ENCODE measurements at regions not wholly inside any gene's neighbourhood (a gene's known extent, or its start where the extent isn't known, plus 50 kb on each side); places are given as distances from the start of the nearest gene placed in this dataset.
"Not testable (repeated sequence)": the region's sequence is repeated elsewhere in the genome, so short reads cannot be mapped to it uniquely, and the experiment has no call there.

DNA sequence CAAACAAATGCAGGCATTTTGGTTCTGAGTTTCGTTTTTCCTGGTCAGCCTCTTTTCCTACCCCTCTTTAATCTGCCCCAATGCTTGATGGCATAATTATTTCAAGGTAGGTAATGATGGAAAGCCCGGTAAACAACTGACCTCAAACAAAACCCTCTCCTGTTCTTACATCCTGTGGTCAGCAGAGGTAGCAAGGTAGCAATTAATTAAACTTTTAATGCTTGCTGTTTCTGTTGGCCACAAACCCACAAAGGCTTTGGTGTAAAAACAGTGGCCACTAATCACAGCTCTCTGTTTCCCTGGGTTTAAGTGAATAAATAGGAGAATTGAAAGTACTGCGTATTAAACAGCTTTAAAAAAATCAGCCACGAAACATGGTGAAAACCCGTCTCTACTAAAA, 261.5 kb upstream of the SOX4 start:
- Histone ChIP-seq H3K9ac (ENCODE audit: low read depth in 1 of 2, low read length in 2 of 2) (no peak overlapping the region), H3K4me1 (ENCODE audit: control insufficient read depth in 2 of 2, insufficient read depth in 2 of 2, low read length in 2 of 2) (peaks cover 0 to 2% of the 10 kb centered on the region in 2 donors), H3K36me3 (ENCODE audit: control insufficient read depth in 2 of 2, insufficient read depth in 2 of 2, low read length in 2 of 2) (no peaks in the 10 kb centered on the region), H3K9me3 (ENCODE audit: control insufficient read depth in 2 of 2, low read length in 2 of 2) (no peaks in the 10 kb centered on the region), H3K27me3 (ENCODE audit: control insufficient read depth in 2 of 2, insufficient read depth in 2 of 2, low read length in 2 of 2) (no peaks in the 10 kb centered on the region), H3K27ac (ENCODE audit: low read depth in 2 of 2, low read length in 2 of 2) (no peak overlapping the region), H3K4me3 (ENCODE audit: low read length in 2 of 2) (no peak overlapping the region)

- Histone ChIP-seq H3K27me3 (ENCODE audit: control insufficient read depth in 2 of 2, insufficient read depth in 2 of 2, low read length in 2 of 2) (no peaks in the 10 kb centered on the region), H3K4me1 (ENCODE audit: control insufficient read depth in 2 of 2, insufficient read depth in 2 of 2, low read length in 2 of 2) (peaks cover 0 to 2% of the 10 kb centered on the region in 2 donors), H3K9me3 (ENCODE audit: control insufficient read depth in 2 of 2, low read length in 2 of 2) (no peaks in the 10 kb centered on the region), H3K36me3 (ENCODE audit: control insufficient read depth in 2 of 2, insufficient read depth in 2 of 2, low read length in 2 of 2) (no peaks in the 10 kb centered on the region), H3K4me3 (ENCODE audit: low read length in 2 of 2) (no peak overlapping the region), H3K9ac (ENCODE audit: low read depth in 1 of 2, low read length in 2 of 2) (no peak overlapping the region), H3K27ac (ENCODE audit: low read depth in 2 of 2, low read length in 2 of 2) (no peak overlapping the region)
These were observed 260.9 kb upstream of the SOX4 start for GRCh38 chr6:21332660-21333059.

GRCh38 chr6:21333715-21334114, 259.8 kb upstream of the SOX4 start:
- no peaks in the 10 kb centered on the region for H3K36me3 ChIP-seq (ENCODE audit: control insufficient read depth in 2 of 2, insufficient read depth in 2 of 2, low read length in 2 of 2)
- no peak overlapping the region for H3K9ac ChIP-seq (ENCODE audit: low read depth in 1 of 2, low read length in 2 of 2)
- H3K27ac ChIP-seq (ENCODE audit: low read depth in 2 of 2, low read length in 2 of 2), result no peak overlapping the region
- no peaks in the 10 kb centered on the region for H3K27me3 ChIP-seq (ENCODE audit: control insufficient read depth in 2 of 2, insufficient read depth in 2 of 2, low read length in 2 of 2)
- no peak overlapping the region for H3K4me3 ChIP-seq (ENCODE audit: low read length in 2 of 2)
- H3K9me3 ChIP-seq (ENCODE audit: control insufficient read depth in 2 of 2, low read length in 2 of 2), result no peaks in the 10 kb centered on the region
- peaks cover 0 to 2% of the 10 kb centered on the region in 2 donors for H3K4me1 ChIP-seq (ENCODE audit: control insufficient read depth in 2 of 2, insufficient read depth in 2 of 2, low read length in 2 of 2)

- Histone ChIP-seq H3K9me3 (ENCODE audit: control insufficient read depth in 2 of 2, low read length in 2 of 2) (no peaks in the 10 kb centered on the region), H3K4me3 (ENCODE audit: low read length in 2 of 2) (no peak overlapping the region), H3K36me3 (ENCODE audit: control insufficient read depth in 2 of 2, insufficient read depth in 2 of 2, low read length in 2 of 2) (no peaks in the 10 kb centered on the region), H3K4me1 (ENCODE audit: control insufficient read depth in 2 of 2, insufficient read depth in 2 of 2, low read length in 2 of 2) (peaks cover 0 to 2% of the 10 kb centered on the region in 2 donors), H3K9ac (ENCODE audit: low read depth in 1 of 2, low read length in 2 of 2) (no peak overlapping the region), H3K27ac (ENCODE audit: low read depth in 2 of 2, low read length in 2 of 2) (no peak overlapping the region), H3K27me3 (ENCODE audit: control insufficient read depth in 2 of 2, insufficient read depth in 2 of 2, low read length in 2 of 2) (no peaks in the 10 kb centered on the region)
These were observed 258.9 kb upstream of the SOX4 start for GRCh38 chr6:21334651-21335050.

GRCh38 chr6:21335591-21335990, 258.0 kb upstream of the SOX4 start:
- Histone ChIP-seq H3K36me3 (ENCODE audit: control insufficient read depth in 2 of 2, insufficient read depth in 2 of 2, low read length in 2 of 2) (no peaks in the 10 kb centered on the region), H3K27ac (ENCODE audit: low read depth in 2 of 2, low read length in 2 of 2) (no peak overlapping the region), H3K4me1 (ENCODE audit: control insufficient read depth in 2 of 2, insufficient read depth in 2 of 2, low read length in 2 of 2) (peaks cover 0 to 2% of the 10 kb centered on the region in 2 donors), H3K9ac (ENCODE audit: low read depth in 1 of 2, low read length in 2 of 2) (no peak overlapping the region), H3K9me3 (ENCODE audit: control insufficient read depth in 2 of 2, low read length in 2 of 2) (no peaks in the 10 kb centered on the region), H3K4me3 (ENCODE audit: low read length in 2 of 2) (no peak overlapping the region), H3K27me3 (ENCODE audit: control insufficient read depth in 2 of 2, insufficient read depth in 2 of 2, low read length in 2 of 2) (no peaks in the 10 kb centered on the region)

GRCh38 chr6:21337263-21337662, 256.3 kb upstream of the SOX4 start:
- H3K27me3 ChIP-seq (ENCODE audit: control insufficient read depth in 2 of 2, insufficient read depth in 2 of 2, low read length in 2 of 2), result no peaks in the 10 kb centered on the region
- H3K36me3 ChIP-seq (ENCODE audit: control insufficient read depth in 2 of 2, insufficient read depth in 2 of 2, low read length in 2 of 2), result no peaks in the 10 kb centered on the region
- H3K4me1 ChIP-seq (ENCODE audit: control insufficient read depth in 2 of 2, insufficient read depth in 2 of 2, low read length in 2 of 2), result no peaks in the 10 kb centered on the region
- no peak overlapping the region for H3K27ac ChIP-seq (ENCODE audit: low read depth in 2 of 2, low read length in 2 of 2)
- H3K9ac ChIP-seq (ENCODE audit: low read depth in 1 of 2, low read length in 2 of 2), result no peak overlapping the region
- H3K9me3 ChIP-seq (ENCODE audit: control insufficient read depth in 2 of 2, low read length in 2 of 2), result no peaks in the 10 kb centered on the region
- no peak overlapping the region for H3K4me3 ChIP-seq (ENCODE audit: low read length in 2 of 2)

DNA sequence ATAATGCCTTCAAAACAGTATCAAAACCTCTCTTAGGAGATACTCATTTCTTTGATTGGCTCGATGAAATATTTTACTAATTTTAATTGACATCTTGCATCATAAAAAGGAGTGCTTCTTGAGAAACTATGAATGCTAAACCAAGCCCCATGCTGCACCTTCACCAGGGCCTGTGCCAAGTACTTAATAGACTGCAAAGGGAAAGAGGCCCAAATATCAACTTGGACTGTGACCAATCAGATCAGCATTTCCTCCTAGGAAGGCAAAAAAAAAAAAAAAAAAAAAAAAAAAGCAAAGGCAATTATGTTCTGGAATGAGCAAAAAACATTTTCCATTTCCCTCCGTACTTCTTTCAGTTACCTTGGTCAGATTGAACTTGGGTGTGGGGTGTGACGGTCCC, 253.0 kb upstream of the SOX4 start:
- Histone ChIP-seq H3K36me3 (ENCODE audit: control insufficient read depth in 2 of 2, insufficient read depth in 2 of 2, low read length in 2 of 2) (no peaks in the 10 kb centered on the region), H3K27me3 (ENCODE audit: control insufficient read depth in 2 of 2, insufficient read depth in 2 of 2, low read length in 2 of 2) (no peaks in the 10 kb centered on the region)

GRCh38 chr6:21341910-21342309, 251.6 kb upstream of the SOX4 start:
- Histone ChIP-seq H3K4me1 (ENCODE audit: control insufficient read depth in 2 of 2, insufficient read depth in 2 of 2, low read length in 2 of 2) (no peaks in the 10 kb centered on the region), H3K36me3 (ENCODE audit: control insufficient read depth in 2 of 2, insufficient read depth in 2 of 2, low read length in 2 of 2) (no peaks in the 10 kb centered on the region), H3K4me3 (ENCODE audit: low read length in 2 of 2) (no peak overlapping the region), H3K9ac (ENCODE audit: low read depth in 1 of 2, low read length in 2 of 2) (no peak overlapping the region), H3K27ac (ENCODE audit: low read depth in 2 of 2, low read length in 2 of 2) (no peak overlapping the region), H3K27me3 (ENCODE audit: control insufficient read depth in 2 of 2, insufficient read depth in 2 of 2, low read length in 2 of 2) (no peaks in the 10 kb centered on the region), H3K9me3 (ENCODE audit: control insufficient read depth in 2 of 2, low read length in 2 of 2) (peaks cover 0 to 3% of the 10 kb centered on the region in 2 donors)

More for the DNA sequence above, 253.0 kb upstream of the SOX4 start:
- H3K27ac ChIP-seq (ENCODE audit: low read depth in 2 of 2, low read length in 2 of 2), result no peak overlapping the region
- no peak overlapping the region for H3K4me3 ChIP-seq (ENCODE audit: low read length in 2 of 2)
- H3K9ac ChIP-seq (ENCODE audit: low read depth in 1 of 2, low read length in 2 of 2), result no peak overlapping the region
- no peaks in the 10 kb centered on the region for H3K4me1 ChIP-seq (ENCODE audit: control insufficient read depth in 2 of 2, insufficient read depth in 2 of 2, low read length in 2 of 2)
- H3K9me3 ChIP-seq (ENCODE audit: control insufficient read depth in 2 of 2, low read length in 2 of 2), result peaks cover 0 to 3% of the 10 kb centered on the region in 2 donors

DNA sequence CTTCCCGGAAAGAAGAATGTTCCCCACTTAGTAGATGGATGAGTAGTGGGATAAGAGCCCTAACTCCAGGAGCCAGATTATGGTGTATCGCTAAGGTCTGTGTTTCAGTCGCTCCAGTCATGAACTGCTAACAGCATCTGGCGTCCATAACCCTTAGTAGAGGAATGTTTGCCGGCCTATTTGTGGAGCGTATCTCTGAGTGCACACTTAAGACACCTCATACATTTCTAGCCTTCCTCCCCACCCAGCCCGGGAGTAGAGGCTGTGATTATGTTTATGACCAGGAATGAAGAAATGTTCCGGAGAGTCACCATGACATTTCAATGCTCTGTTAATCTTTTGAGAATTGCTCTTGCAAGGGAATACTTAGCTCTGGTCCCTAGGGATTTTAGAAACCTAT, 251.1 kb upstream of the SOX4 start:
- no peak overlapping the region for H3K9ac ChIP-seq (ENCODE audit: low read depth in 1 of 2, low read length in 2 of 2)
- no peak overlapping the region for H3K27ac ChIP-seq (ENCODE audit: low read depth in 2 of 2, low read length in 2 of 2)
- H3K4me3 ChIP-seq (ENCODE audit: low read length in 2 of 2), result no peak overlapping the region
- H3K27me3 ChIP-seq (ENCODE audit: control insufficient read depth in 2 of 2, insufficient read depth in 2 of 2, low read length in 2 of 2), result no peaks in the 10 kb centered on the region
- no peaks in the 10 kb centered on the region for H3K36me3 ChIP-seq (ENCODE audit: control insufficient read depth in 2 of 2, insufficient read depth in 2 of 2, low read length in 2 of 2)
- peaks cover 0 to 3% of the 10 kb centered on the region in 2 donors for H3K9me3 ChIP-seq (ENCODE audit: control insufficient read depth in 2 of 2, low read length in 2 of 2)
- no peaks in the 10 kb centered on the region for H3K4me1 ChIP-seq (ENCODE audit: control insufficient read depth in 2 of 2, insufficient read depth in 2 of 2, low read length in 2 of 2)

DNA sequence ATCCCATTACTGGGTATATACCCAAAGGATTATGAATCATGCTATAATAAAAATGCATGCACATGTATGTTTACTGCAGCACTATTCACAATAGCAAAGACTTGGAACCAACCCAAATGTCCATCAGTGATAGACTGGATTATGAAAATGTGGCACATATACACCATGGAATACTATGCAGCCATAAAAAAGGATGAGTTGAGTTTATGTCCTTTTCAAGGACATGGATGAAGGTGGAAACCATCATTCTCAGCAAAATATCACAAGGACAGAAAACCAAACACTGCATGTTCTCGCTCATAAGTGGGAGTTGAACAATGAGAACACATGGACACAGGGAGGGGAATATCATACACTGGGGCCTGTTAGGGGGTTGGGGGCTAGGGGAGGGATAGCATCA, 247.8 kb upstream of the SOX4 start:
- not testable (repeated sequence) for H3K9me3 ChIP-seq (ENCODE audit: control insufficient read depth in 2 of 2, low read length in 2 of 2); H3K4me3 ChIP-seq (ENCODE audit: low read length in 2 of 2); H3K27ac ChIP-seq (ENCODE audit: low read depth in 2 of 2, low read length in 2 of 2); H3K36me3 ChIP-seq (ENCODE audit: control insufficient read depth in 2 of 2, insufficient read depth in 2 of 2, low read length in 2 of 2); H3K4me1 ChIP-seq (ENCODE audit: control insufficient read depth in 2 of 2, insufficient read depth in 2 of 2, low read length in 2 of 2); H3K9ac ChIP-seq (ENCODE audit: low read depth in 1 of 2, low read length in 2 of 2); H3K27me3 ChIP-seq (ENCODE audit: control insufficient read depth in 2 of 2, insufficient read depth in 2 of 2, low read length in 2 of 2)

DNA sequence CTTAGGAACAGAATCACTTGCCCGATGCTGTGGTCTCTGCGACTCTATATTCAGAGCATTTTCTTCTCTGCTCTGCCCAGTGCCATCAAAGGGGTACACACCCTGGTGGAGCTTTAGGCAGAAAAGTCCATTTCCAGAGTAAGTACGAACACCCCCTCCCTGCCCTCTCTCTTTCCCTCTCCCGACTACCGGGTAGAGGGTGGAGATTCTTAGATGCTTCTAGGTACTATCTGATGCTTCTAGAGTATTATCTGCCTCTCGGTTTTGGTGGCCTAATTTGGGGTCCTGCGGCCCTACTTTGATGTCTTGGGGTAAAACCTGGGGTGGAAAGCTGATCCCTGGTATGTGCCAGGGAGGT, 245.4 kb upstream of the SOX4 start:
- no peak overlapping the region for H3K4me3 ChIP-seq (ENCODE audit: low read length in 2 of 2)
- no peaks in the 10 kb centered on the region for H3K36me3 ChIP-seq (ENCODE audit: control insufficient read depth in 2 of 2, insufficient read depth in 2 of 2, low read length in 2 of 2)
- H3K9ac ChIP-seq (ENCODE audit: low read depth in 1 of 2, low read length in 2 of 2), result no peak overlapping the region
- no peak overlapping the region for H3K27ac ChIP-seq (ENCODE audit: low read depth in 2 of 2, low read length in 2 of 2)
- no peaks in the 10 kb centered on the region for H3K4me1 ChIP-seq (ENCODE audit: control insufficient read depth in 2 of 2, insufficient read depth in 2 of 2, low read length in 2 of 2)
- peaks cover 0 to 3% of the 10 kb centered on the region in 2 donors for H3K9me3 ChIP-seq (ENCODE audit: control insufficient read depth in 2 of 2, low read length in 2 of 2)
- no peaks in the 10 kb centered on the region for H3K27me3 ChIP-seq (ENCODE audit: control insufficient read depth in 2 of 2, insufficient read depth in 2 of 2, low read length in 2 of 2)
